B cell (primary cell): ENCODE measurements at regions not wholly inside any gene's neighbourhood (a gene's known extent, or its start where the extent isn't known, plus 50 kb on each side); places are given as distances from the start of the nearest gene placed in this dataset.

Source experiments
- ATAC-seq: fragments of 200-7000 bp; cut with Tn5 transposase; one replicate; pipeline ENCODE4 v1.10.0; 2021; ENCODE audit warnings: low read depth, mild to moderate bottlenecking, moderate number of reproducible peaks, moderate library complexity
- CTCF ChIA-PET: fragments of 350-600 bp; sonication (Branson Sonifier 250); formaldehyde crosslinking; loops from one replicate; lab custom pipeline; 2021; ENCODE audit warnings: antibody characterized with exemption, inconsistent platforms; lab: Charles Lee
- POLR2A ChIA-PET: fragments of 350-600 bp; sonication (Branson Sonifier 250); formaldehyde crosslinking; loops from one replicate; lab custom pipeline; 2021; ENCODE audit warnings: antibody characterized with exemption; lab: Charles Lee
- DNase-seq: peaks from one replicate; pipeline ENCODE4 v3.0.0; 2013
- H2AFZ ChIP-seq: 2 replicates; pipeline ENCODE4 v1.6.1; 2012; ENCODE audit warnings: mild to moderate bottlenecking, low read depth, low read length; ENCODE audit not compliant: insufficient read depth, poor library complexity, severe bottlenecking
- H3K27ac ChIP-seq, 2 donors: 1 replicate in 1 of 2; 2 replicates in 1 of 2; pipeline ENCODE4 v1.5.1; 2012 to 2013; ENCODE audit warnings: low read length in 2 of 2, mild to moderate bottlenecking in 2 of 2, moderate library complexity in 1 of 2
- H3K27me3 ChIP-seq, 4 experiments: fragments of 200-600 bp in 1 of 4; sonication (generic) in 1 of 4; replicated peaks in 1 of 4; 1 replicate in 2 of 4; 2 replicates in 2 of 4; pipeline versions ENCODE4 v1.6.1 to v1.7.0; 2013 to 2016; ENCODE audit warnings: low read length in 3 of 4, mild to moderate bottlenecking in 2 of 4, mixed read lengths in 1 of 4, moderate library complexity in 1 of 4; ENCODE audit not compliant: insufficient read depth in 4 of 4, control insufficient read depth in 3 of 4; ENCODE audit errors: control extremely low read depth in 1 of 4
- H3K36me3 ChIP-seq, 2 experiments: replicated peaks in 1 of 2; 1 replicate in 1 of 2; 2 replicates in 1 of 2; pipeline versions ENCODE4 v1.6.1 to v1.7.1; 2013; ENCODE audit warnings: low read length in 1 of 2; ENCODE audit not compliant: insufficient read depth in 2 of 2, control insufficient read depth in 1 of 2; ENCODE audit errors: control extremely low read depth in 1 of 2, extremely low read depth in 1 of 2
- H3K4me1 ChIP-seq, 2 donors: fragments of 200-600 bp in 1 of 2; sonication (generic) in 1 of 2; 1 replicate in 1 of 2; 2 replicates in 1 of 2; pipeline versions ENCODE4 v1.5.1 to v1.6.1; 2013 to 2017; ENCODE audit warnings: low read length in 2 of 2; ENCODE audit not compliant: control insufficient read depth in 2 of 2, insufficient read depth in 2 of 2
- H3K4me2 ChIP-seq: replicated peaks from 2 replicates; pipeline ENCODE3; 2012; ENCODE audit warnings: mild to moderate bottlenecking, low read depth, low read length; ENCODE audit not compliant: poor library complexity, severe bottlenecking
- H3K4me3 ChIP-seq, 5 experiments: fragments of 200-600 bp in 1 of 5; sonication (generic) in 1 of 5; 1 replicate in 3 of 5; 2 replicates in 2 of 5; pipeline versions ENCODE4 v1.5.1 to v1.7.0; 2011 to 2016; ENCODE audit warnings: low read length in 4 of 5, mild to moderate bottlenecking in 4 of 5, low read depth in 2 of 5, control low read depth in 1 of 5, moderate library complexity in 1 of 5; ENCODE audit not compliant: insufficient read depth in 1 of 5; ENCODE audit errors: control extremely low read depth in 1 of 5, extremely low read depth in 1 of 5
- H3K79me2 ChIP-seq: fragments of 200-600 bp; sonication (generic); one replicate; pipeline ENCODE4 v1.6.0; 2016; ENCODE audit warnings: low read length; ENCODE audit not compliant: control insufficient read depth, insufficient read depth
- H3K9ac ChIP-seq: fragments of 200-600 bp; sonication (generic); 2 replicates; pipeline ENCODE4 v1.6.1; 2017; ENCODE audit warnings: mild to moderate bottlenecking, low read length, moderate library complexity
- H3K9me3 ChIP-seq, 3 donors: one replicate each; pipeline versions ENCODE4 v1.6.1 to v1.7.1; 2013; ENCODE audit warnings: low read length in 2 of 3; ENCODE audit not compliant: control insufficient read depth in 2 of 3, insufficient read depth in 1 of 3; ENCODE audit errors: control extremely low read depth in 1 of 3
- H4K20me1 ChIP-seq: 2 replicates; pipeline ENCODE4 v1.6.0; 2012; ENCODE audit warnings: mild to moderate bottlenecking, low read length; ENCODE audit not compliant: insufficient read depth, control insufficient read depth, poor library complexity, severe bottlenecking
- H3K27ac Mint-ChIP-seq: one replicate; pipeline ENCODE4 v1.8.0; 2021; ENCODE audit warnings: mixed read lengths
- H3K27me3 Mint-ChIP-seq: one replicate; pipeline ENCODE4 v1.8.0; 2021; ENCODE audit warnings: mixed read lengths
- H3K4me1 Mint-ChIP-seq: one replicate; pipeline ENCODE4 v1.8.0; 2021; ENCODE audit warnings: mixed read lengths
- H3K4me3 Mint-ChIP-seq: one replicate; pipeline ENCODE4 v1.8.0; 2021; ENCODE audit warnings: mixed read lengths
- H3K9me3 Mint-ChIP-seq: one replicate; pipeline ENCODE4 v1.8.0; 2022; ENCODE audit warnings: mixed read lengths; ENCODE audit not compliant: insufficient read depth
- CTCF ChIP-seq: fragments of 200-600 bp; IDR thresholded peaks from one replicate; pipeline ENCODE4 v1.8.0; 2022; ENCODE audit warnings: antibody characterized with exemption, mild to moderate bottlenecking
- EZH2 ChIP-seq: IDR thresholded peaks from 2 replicates; pipeline ENCODE4 v1.6.1; 2012; ENCODE audit warnings: borderline replicate concordance, low read depth, mild to moderate bottlenecking, moderate library complexity, low read length; ENCODE audit not compliant: insufficient read depth, poor library complexity, severe bottlenecking
- WGBS: methylation state at CpG from one replicate; pipeline ENCODE4 v1.1.5; 2013; ENCODE audit warnings: missing lambda C conversion rate; ENCODE audit not compliant: insufficient coverage; 5-methylcytosine and 5-hydroxymethylcytosine counted together
- intact Hi-C: fragments of 100-400 bp; cut with micrococcal nuclease; formaldehyde crosslinking; loops from one replicate; pipeline ENCODE4 v1.10.0; 2022

GRCh38 chr16:79483336-79483735 is 117.2 kb downstream of the MAF start:
- Histone ChIP-seq H3K4me3 (no peak overlapping the region), H3K36me3 (no peaks in the 10 kb centered on the region), H3K27me3 (peaks cover 0 to 4% (median 0%) of the 10 kb centered on the region in 4 experiments), H3K79me2 (no peaks in the 10 kb centered on the region), H3K27ac (no peak overlapping the region), H4K20me1 (no peaks in the 10 kb centered on the region), H3K4me1 (no peaks in the 10 kb centered on the region), H3K9ac (no peak overlapping the region), H2AFZ (no peak overlapping the region), H3K9me3 (no peaks in the 10 kb centered on the region), H3K4me2 (no peak overlapping the region)
- TF ChIP-seq EZH2 (no peak), CTCF (no peak)
- ChIA-PET POLR2A (no interaction called here), CTCF (no interaction called here)
- no peak for ATAC-seq
- Mint-ChIP-seq H3K4me3 (no peak overlapping the region), H3K27ac (no peak overlapping the region), H3K4me1 (no peaks in the 10 kb centered on the region), H3K9me3 (no peaks in the 10 kb centered on the region), H3K27me3 (peaks cover 18% of the 10 kb centered on the region)
- WGBS = 89% methylated on average over 3 of the region's 3 CpGs
- intact Hi-C loops = no loop called here
- DNase-seq = no peak

GRCh38 chr16:79482011-79482410 is 118.5 kb downstream of the MAF start:
- no peaks in the 10 kb centered on the region for H4K20me1 ChIP-seq
- no peak overlapping the region for H3K4me2 ChIP-seq
- H3K27ac ChIP-seq = no peak overlapping the region
- H3K27me3 ChIP-seq = no peaks in the 10 kb centered on the region
- POLR2A ChIA-PET = no interaction called here
- Mint-ChIP-seq H3K4me1 (no peaks in the 10 kb centered on the region), H3K4me3 (no peak overlapping the region), H3K27me3 (peaks cover 18% of the 10 kb centered on the region), H3K27ac (no peak overlapping the region), H3K9me3 (no peaks in the 10 kb centered on the region)
- DNase-seq (no peak), ATAC-seq (no peak)
- no peak overlapping the region for H2AFZ ChIP-seq
- 55% methylated on average over 2 of the region's 3 CpGs for WGBS
- H3K9ac ChIP-seq = no peak overlapping the region
- H3K36me3 ChIP-seq = no peaks in the 10 kb centered on the region
- intact Hi-C loops = no loop called here
- no peak overlapping the region for H3K4me3 ChIP-seq
- CTCF ChIA-PET = no interaction called here
- no peaks in the 10 kb centered on the region for H3K4me1 ChIP-seq
- TF ChIP-seq EZH2 (no peak), CTCF (no peak)
- H3K9me3 ChIP-seq = no peaks in the 10 kb centered on the region
- H3K79me2 ChIP-seq = no peaks in the 10 kb centered on the region
